Renal cortical epithelial cell (primary cell): ENCODE measurements at regions not wholly inside any gene's neighbourhood (a gene's known extent, or its start where the extent isn't known, plus 50 kb on each side); places are given as distances from the start of the nearest gene placed in this dataset.
A peak's percentile ranks its signal among the peaks of the same experiment; 100 is the strongest.

Experiments used
- DNase-seq: peaks from one replicate; pipeline ENCODE4 v3.0.0-alpha.2; 2011; ENCODE audit warnings: low read depth

DNA sequence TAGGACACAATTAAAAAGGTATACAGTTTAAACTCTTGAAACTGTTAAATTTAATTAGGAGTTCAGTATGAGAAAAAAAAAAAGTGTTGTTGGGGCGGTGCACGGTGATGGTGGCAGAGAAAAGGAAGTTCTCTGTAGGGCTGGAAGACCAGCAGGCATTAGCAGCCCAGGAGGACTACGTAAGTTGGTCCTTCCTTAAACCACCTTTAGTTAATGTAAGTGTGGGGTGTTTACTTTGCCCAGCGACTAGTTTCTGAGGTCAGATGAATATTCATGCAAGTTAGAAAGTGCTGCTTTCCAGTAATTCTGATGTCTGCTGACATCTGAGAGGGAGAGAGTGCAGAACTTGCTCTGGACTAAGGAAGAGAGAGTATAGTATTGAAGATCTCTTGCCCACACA is 54.9 kb downstream of the NKX2-1 start:
- DNase-seq, result no peak

DNA sequence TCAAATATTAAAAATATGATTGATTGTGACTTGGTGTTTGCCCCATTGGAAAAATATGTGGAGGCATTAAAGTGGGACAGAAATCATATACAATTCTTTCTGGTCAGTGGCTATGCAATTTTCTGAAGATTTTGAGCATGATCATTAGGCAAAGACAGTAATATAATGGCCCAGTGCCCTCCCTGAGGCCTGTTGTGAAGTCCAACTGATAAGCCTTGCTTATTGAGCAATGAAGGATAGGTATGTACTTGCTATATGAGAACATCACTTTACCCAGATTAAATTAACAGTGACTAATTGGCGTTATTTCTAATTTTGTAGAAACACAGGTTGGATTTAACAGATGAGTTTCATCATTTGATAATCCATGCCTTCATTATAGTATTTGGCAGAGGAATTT is 57.1 kb downstream of the NKX2-1 start:
- DNase-seq, result no peak

GRCh38 chr14:36455241-36455627 is 64.8 kb downstream of the NKX2-1 start:
- DNase-seq, result no peak

DNA sequence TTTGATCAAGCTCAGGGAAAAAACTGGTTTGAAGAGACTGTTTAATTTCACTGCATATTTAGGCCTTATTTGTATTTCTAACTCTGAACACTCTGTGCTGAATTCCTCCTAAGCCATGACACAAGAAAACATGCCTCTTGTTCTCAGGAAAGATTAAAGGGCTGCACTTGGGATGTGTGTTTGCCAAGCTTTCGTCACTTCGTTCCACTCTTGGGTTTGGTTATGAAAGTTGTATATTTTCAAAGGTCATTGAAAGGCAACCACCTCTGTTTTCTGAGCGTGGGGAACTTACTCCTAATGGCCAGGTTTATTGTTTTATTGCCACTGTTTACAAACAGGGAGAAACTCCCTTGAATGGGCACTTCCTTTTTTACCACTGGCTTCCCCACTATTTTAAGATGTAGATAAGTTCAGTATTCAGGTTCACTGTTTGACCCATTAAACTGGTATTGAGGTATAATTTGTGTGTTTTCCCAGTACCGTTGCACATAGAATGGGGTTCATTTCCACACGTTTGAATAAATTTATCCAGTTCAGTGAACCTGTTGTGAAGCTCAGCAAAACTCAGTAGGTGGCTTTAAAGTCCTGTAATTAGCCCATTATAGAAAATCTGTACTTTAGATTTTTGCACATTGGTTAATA is 65.3 kb downstream of the NKX2-1 start:
- no peak for DNase-seq

DNA sequence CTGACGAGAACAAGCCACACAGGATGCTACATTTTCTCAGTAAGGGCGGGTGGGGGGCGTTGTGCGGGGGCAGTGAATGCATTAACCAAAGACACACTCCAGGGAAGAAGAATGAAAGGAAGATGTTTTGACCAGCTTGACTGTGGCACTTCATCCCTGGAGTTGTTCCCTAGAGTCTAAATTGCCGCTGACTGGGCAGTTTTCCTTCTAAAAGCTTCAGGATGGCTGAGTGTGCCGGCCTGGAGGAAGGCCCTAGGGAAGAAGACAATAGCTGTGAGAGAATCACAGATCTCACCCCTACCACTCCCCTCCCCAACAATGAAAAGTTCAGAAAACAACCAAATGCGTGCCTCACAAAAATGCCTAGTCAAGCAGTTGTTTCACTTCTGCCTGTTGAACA is 67.2 kb downstream of the NKX2-1 start:
- DNase-seq, result no peak

GRCh38 chr14:36451310-36452065 is 68.5 kb downstream of the NKX2-1 start:
- DNase-seq, result peak; percentile 5

- DNase-seq, result no peak
These were observed 69.5 kb downstream of the NKX2-1 start for GRCh38 chr14:36450550-36450949.

DNA sequence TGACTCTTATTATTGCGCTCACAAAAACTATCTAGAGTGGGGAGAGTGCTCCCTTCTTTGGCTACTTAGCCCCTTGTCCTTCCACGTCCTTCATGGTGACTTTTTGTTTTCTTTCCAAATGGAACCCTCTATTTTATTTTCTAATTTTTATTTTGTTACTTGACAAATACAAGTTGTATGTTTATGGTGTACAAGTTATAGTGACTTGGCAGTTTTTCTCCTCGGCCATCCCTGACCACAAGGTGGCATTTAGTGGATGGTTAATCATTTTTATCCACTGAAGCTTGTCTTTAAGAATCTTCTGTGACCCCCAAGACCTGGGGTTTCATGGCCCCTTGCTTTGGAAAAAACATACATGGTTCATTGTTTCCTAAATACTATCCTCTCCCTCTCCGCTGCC is 70.1 kb downstream of the NKX2-1 start:
- no peak for DNase-seq

DNA sequence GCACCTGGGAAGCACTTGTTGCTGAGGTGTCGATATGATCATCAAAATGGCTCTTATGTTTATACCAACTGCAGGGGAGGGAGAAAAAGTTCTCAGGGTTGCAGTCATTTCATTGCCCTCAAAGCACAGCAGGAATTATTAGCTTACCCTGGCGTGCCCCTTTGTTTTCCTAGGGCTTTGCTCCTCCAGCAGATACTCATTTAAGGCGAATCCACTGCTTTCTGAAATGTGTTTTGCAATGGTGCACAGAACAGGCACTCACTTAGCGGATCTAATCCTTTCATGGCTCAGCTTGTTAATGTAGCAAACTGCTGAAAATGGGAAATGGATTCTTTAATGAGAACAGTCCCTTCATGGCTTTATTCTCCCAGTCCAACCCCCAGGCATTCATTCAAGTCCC is 76.7 kb downstream of the NKX2-1 start:
- no peak for DNase-seq

DNA sequence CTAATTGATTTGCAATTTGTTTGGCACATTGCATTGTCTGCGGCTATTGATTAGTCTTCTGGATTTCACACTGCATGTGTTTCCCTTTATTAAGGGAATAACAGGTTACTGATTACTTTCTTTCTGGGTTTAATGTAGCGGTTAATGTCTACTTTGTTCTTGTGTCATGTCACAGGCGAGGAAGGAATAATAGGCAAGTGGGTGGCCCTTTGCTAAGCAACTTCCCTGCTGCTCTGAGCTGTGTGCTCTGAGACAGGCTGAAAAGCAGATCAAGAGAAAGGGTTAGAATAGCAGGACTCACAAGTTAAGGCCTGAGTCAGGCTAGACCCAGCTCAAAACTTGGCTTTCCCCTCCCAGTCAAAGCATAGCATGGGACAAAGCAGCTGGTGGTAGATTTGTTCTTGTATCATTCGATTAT is 77.2 kb downstream of the NKX2-1 start:
- peak; percentile 3 for DNase-seq

DNA sequence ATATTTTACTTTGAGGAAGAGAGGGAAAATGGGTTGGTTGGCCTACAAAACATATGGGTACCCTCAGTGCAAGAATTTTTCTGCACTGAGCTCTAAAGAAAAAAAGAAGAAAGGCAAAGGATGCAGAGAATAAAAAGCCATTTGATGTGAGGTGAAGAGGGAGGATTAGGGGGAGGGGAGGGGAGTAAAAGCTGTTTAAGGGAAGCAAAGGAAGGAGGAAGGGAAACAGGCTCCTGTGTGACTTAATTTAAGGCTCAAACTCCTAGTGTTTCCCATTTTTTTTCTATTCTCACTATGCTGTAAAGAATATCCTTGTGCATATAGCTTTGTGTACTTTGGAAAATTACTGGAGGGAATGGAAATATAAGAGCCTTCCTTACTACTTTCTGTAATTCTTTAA is 78.7 kb downstream of the NKX2-1 start:
- no peak for DNase-seq

GRCh38 chr14:36439766-36440165 is 80.3 kb downstream of the NKX2-1 start:
- DNase-seq, result no peak

- no peak for DNase-seq
These were observed 81.1 kb downstream of the NKX2-1 start for GRCh38 chr14:36438883-36439282.

GRCh38 chr14:36430662-36431084 is 89.4 kb downstream of the NKX2-1 start:
- DNase-seq, result peak; percentile 49

DNA sequence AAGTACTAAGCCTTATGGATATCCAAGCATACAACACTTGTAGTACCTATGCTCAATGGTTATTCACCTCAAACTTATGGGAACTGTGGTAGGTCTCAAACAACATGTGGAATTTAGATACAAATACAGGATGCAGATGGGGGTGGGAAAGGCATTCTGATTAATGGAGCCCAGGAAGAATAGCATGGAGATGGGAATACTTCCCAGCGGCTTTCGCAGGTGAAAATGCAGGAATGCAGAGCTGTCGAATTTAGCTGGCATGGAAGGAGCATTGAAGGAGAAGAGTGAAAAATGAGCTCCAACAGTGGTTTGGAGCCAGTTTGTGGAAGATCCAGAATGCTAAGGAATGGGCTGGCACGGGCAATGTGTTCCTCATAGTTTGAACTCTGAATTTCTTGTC is 89.9 kb downstream of the NKX2-1 start:
- DNase-seq, result no peak

- no peak for DNase-seq
These were observed 90.3 kb downstream of the NKX2-1 start for GRCh38 chr14:36429692-36430091.

- DNase-seq, result no peak
These were observed 91.7 kb downstream of the NKX2-1 start for GRCh38 chr14:36428350-36428749.

- DNase-seq, result no peak
These were observed 93.2 kb downstream of the NKX2-1 start for GRCh38 chr14:36426836-36427235.

GRCh38 chr14:36426113-36426512 is 93.9 kb downstream of the NKX2-1 start:
- DNase-seq, result no peak

DNA sequence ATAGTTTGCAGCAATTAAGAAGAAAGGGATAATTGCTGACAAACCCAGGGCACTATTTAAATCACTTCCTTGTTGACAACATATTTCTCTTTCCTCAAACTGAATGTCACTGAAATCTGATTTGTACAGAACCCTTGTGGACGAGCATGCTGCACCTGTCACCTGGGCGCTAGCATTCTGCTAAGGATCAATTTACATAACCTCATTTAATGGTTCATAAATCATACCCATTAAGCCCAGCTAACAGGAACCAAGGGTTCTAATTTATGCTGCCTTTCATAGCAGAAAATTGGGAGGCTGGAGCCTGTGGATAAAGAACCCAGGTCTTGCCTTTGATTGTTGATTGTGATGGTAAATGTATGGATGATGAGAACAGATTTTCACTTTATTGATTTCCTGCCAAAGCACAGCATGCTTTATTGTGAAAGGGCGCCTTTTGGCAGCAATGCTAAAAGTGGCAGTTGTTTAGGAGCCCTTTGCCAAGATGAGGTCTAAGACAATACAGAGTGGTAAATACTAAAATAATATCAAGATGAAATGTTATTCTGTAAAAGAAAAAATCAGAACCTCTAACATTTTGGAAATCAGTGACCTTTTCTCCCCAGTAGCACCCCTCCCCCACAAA is 95.4 kb downstream of the NKX2-1 start:
- DNase-seq, result no peak

GRCh38 chr14:36423430-36423829 is 96.6 kb downstream of the NKX2-1 start:
- no peak for DNase-seq

- DNase-seq, result no peak
These were observed 99.8 kb upstream of the MBIP start for GRCh38 chr14:36420149-36420687.

DNA sequence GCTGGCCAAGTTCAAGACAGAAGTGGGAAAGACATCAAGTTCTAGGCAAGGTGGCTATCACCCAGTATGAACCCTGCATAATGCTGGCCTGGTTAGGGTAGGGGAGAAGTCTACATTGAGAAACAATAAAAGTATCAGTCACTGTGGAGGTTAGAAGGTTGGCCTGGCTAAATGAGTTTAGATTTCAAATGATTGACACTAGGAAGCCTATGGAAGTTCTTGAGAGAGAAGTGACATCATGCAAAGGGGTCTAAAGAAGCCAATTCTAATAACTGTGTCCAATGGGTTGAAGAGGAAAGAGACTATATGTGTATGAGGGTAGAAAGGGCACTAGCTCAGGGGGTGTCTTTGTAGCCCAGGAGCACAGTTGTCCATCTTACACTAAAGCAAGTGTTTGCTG is 98.5 kb upstream of the MBIP start:
- no peak for DNase-seq
